ENCODE measurements at regions not wholly inside any gene's neighbourhood (a gene's known extent, or its start where the extent isn't known, plus 50 kb on each side); places are given as distances from the start of the nearest gene placed in this dataset.

DNA sequence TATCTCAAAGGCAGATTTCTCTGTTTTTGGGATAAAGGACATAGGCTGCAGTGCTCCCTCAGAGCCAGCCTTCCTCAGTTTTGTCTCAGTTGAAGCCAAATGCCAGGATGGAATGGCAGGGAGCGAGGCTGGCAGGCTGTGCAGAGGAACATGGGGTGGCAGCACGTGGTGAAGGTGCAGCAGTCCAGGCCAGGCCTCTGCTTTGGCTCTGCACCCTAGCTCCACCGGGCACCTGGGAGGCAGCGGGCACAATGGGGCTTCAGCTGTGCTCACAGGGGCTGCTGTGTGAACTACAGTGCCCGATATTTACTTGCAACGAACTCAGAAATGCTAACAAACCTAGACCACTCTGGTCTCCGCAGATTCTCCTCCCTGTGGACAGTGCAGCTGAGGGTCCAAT is 319.6 kb downstream of the ZNF326 start:
- intact Hi-C loops (cut with DNase I; ENCODE audit: low total_unique reads), result no loop called here
- Histone ChIP-seq H3K9me3 (no peaks in the 10 kb centered on the region), H3K4me3 (no peak overlapping the region), H3K27ac (no peak overlapping the region), H3K27me3 (no peaks in the 10 kb centered on the region), H3K36me3 (no peaks in the 10 kb centered on the region), H3K4me1 (no peaks in the 10 kb centered on the region)
- TF ChIP-seq, protein P1, sequence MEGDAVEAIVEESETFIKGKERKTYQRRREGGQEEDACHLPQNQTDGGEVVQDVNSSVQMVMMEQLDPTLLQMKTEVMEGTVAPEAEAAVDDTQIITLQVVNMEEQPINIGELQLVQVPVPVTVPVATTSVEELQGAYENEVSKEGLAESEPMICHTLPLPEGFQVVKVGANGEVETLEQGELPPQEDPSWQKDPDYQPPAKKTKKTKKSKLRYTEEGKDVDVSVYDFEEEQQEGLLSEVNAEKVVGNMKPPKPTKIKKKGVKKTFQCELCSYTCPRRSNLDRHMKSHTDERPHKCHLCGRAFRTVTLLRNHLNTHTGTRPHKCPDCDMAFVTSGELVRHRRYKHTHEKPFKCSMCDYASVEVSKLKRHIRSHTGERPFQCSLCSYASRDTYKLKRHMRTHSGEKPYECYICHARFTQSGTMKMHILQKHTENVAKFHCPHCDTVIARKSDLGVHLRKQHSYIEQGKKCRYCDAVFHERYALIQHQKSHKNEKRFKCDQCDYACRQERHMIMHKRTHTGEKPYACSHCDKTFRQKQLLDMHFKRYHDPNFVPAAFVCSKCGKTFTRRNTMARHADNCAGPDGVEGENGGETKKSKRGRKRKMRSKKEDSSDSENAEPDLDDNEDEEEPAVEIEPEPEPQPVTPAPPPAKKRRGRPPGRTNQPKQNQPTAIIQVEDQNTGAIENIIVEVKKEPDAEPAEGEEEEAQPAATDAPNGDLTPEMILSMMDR (IDR thresholded peaks at IDR 0.05), result no peak
- DNase-seq, result no peak

DNA sequence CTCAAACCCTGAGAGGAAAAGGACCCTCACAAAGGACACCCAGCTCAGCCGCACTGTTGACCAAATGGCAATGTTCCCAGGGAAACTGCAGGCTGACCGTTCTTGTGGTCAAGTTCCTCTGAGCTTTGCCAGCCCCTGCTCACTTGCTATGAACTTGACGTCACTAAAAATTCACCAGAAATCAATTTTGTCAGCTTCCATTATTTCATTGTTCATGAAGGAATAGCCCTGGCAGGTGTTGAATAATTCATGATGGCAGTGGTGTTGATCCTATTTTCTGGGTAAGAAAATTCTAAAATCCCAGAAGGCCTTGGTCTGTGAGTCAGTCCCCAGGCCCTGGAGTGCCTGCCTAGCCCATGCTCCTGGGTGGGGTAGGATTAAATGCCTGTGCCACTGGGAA is 318.9 kb downstream of the ZNF326 start:
- intact Hi-C loops (cut with DNase I; ENCODE audit: low total_unique reads), result no loop called here
- Histone ChIP-seq H3K36me3 (no peaks in the 10 kb centered on the region), H3K27ac (no peak overlapping the region), H3K9me3 (no peaks in the 10 kb centered on the region), H3K4me1 (no peaks in the 10 kb centered on the region), H3K27me3 (no peaks in the 10 kb centered on the region), H3K4me3 (no peak overlapping the region)
- DNase-seq, result no peak
- TF ChIP-seq, protein P1 (IDR thresholded peaks at IDR 0.05), result no peak

DNA sequence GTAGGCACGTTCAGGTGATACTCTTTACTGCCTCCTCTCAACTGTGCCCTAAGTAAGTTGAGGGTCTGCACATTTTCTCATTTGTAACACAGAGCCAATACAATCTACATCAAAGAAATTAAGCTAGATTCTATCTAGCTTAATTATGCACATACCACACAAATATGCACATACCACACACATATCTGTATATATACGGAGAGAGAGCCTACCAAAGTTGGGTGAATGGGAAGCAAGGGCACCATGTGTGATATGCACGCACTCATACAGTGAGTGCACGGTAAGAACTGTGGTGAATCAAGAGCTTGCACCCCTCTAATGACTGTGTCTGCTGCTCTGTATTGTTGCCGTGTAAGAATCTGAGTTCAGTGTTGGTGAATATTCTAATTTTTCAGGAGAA is 314.9 kb downstream of the ZNF326 start:
- Histone ChIP-seq H3K27me3 (no peaks in the 10 kb centered on the region), H3K27ac (no peak overlapping the region), H3K4me1 (no peaks in the 10 kb centered on the region), H3K9me3 (no peaks in the 10 kb centered on the region), H3K36me3 (no peaks in the 10 kb centered on the region), H3K4me3 (no peak overlapping the region)
- TF ChIP-seq, protein P1 (IDR thresholded peaks at IDR 0.05), result no peak
- no peak for DNase-seq
- intact Hi-C loops (cut with DNase I; ENCODE audit: low total_unique reads), result no loop called here

DNA sequence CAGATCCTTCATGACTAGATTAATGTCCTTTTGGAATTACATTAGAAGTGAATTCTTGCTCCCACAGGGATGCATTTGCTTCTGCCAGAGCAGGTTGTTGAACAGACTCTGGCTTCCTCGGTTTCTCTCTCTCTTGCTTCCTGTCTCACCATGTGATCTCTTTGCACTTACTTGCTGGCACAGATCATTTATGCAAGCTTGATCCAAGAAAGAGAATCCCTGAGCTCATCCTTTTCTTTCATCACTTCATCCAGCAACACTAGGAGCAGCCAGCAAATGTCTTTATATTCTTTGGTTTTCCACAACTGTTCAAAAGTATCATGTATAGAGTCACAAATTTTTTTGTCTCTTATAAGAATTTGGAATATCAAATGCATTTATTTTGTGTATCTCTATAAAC is 313.5 kb downstream of the ZNF326 start:
- TF ChIP-seq, protein P1 (IDR thresholded peaks at IDR 0.05), result no peak
- intact Hi-C loops (cut with DNase I; ENCODE audit: low total_unique reads), result no loop called here
- no peak for DNase-seq
- H3K9me3 ChIP-seq, result no peaks in the 10 kb centered on the region
- no peak overlapping the region for H3K27ac ChIP-seq
- H3K4me3 ChIP-seq, result no peak overlapping the region
- no peaks in the 10 kb centered on the region for H3K36me3 ChIP-seq
- no peaks in the 10 kb centered on the region for H3K27me3 ChIP-seq
- H3K4me1 ChIP-seq, result no peaks in the 10 kb centered on the region

DNA sequence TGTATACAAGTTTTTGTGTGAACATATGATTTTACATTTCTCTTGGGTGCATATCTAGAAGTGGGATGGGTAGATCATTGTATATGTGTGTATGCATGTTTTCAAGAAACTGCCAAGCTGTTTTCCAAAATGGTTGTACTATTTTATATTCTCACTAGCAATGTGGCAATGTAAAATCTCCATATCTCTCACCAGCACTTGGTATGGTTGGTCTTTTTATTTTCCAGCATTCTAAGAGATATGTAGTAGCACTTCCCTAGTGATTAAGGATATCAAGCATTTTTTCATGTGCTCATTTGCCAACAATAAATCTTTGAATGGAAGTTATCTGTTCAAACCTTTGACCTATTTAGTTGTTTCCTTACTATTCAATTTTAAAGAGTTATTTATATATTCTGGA is 310.7 kb downstream of the ZNF326 start:
- TF ChIP-seq, protein P1 (IDR thresholded peaks at IDR 0.05), result no peak
- no peak overlapping the region for H3K27ac ChIP-seq

DNA sequence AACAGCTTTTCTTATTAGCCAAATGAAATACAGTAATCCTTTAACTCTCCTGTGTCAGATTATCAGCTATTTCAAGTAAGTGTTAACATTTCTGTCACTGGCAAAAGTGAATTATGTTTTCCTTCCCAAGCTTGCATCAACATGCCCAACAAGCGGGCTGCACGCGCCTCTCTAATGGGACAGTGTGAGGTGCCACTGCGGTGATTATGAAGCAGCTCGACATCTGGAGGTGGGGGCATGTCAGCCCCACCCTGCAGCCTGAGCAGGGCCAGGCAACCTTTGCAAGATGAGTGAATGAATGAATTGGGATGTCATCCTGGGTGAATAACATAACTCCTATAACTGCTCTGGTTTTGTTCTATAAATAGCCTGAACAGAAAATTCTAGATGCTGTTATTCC is 301.4 kb downstream of the ZNF326 start:
- DNase-seq, result no peak
- TF ChIP-seq, protein P1 (IDR thresholded peaks at IDR 0.05), result no peak
- Histone ChIP-seq H3K4me3 (no peak overlapping the region), H3K4me1 (peaks cover 0 to 5% (median 0%) of the 10 kb centered on the region in 4 donors), H3K27ac (no peak overlapping the region), H3K9me3 (no peaks in the 10 kb centered on the region), H3K27me3 (no peaks in the 10 kb centered on the region), H3K36me3 (no peaks in the 10 kb centered on the region)
- intact Hi-C loops (cut with DNase I; ENCODE audit: low total_unique reads), result loop anchor here (2.0 kb wide), 1 partner anchor 26 kb away; no protein-coding TSS in a partner anchor

More for the DNA sequence above, 310.7 kb downstream of the ZNF326 start:
- no peaks in the 10 kb centered on the region for H3K4me1 ChIP-seq
- H3K4me3 ChIP-seq, result no peak overlapping the region
- no peaks in the 10 kb centered on the region for H3K9me3 ChIP-seq
- DNase-seq, result no peak
- intact Hi-C loops (cut with DNase I; ENCODE audit: low total_unique reads), result no loop called here
- no peaks in the 10 kb centered on the region for H3K36me3 ChIP-seq
- no peaks in the 10 kb centered on the region for H3K27me3 ChIP-seq

Measured in tibial artery (tissue), 4 donors.